CD14-positive monocyte (primary cell): ENCODE measurements at regions not wholly inside any gene's neighbourhood (a gene's known extent, or its start where the extent isn't known, plus 50 kb on each side); places are given as distances from the start of the nearest gene placed in this dataset.

Experiments
- DNase-seq, 3 donors: peaks; one replicate each; pipeline ENCODE4 v3.0.0-alpha.2; 2011 to 2022
- H2AFZ ChIP-seq: 2 replicates; pipeline ENCODE4 v1.6.0; 2012; ENCODE audit warnings: mild to moderate bottlenecking, low read depth, low read length, inconsistent platforms; ENCODE audit not compliant: insufficient read depth, poor library complexity, severe bottlenecking
- H3K27ac ChIP-seq, 2 donors: 1 replicate in 1 of 2; 2 replicates in 1 of 2; pipeline ENCODE4 v1.5.1; 2012 to 2013; ENCODE audit warnings: low read length in 2 of 2, control low read depth in 1 of 2, inconsistent platforms in 1 of 2, low read depth in 1 of 2, mild to moderate bottlenecking in 1 of 2
- H3K27me3 ChIP-seq, 2 donors: one replicate each; pipeline versions ENCODE4 v1.6.0 to v1.6.1; 2011 to 2013; ENCODE audit warnings: low read length in 2 of 2; ENCODE audit not compliant: control insufficient read depth in 2 of 2, insufficient read depth in 2 of 2
- H3K36me3 ChIP-seq, 2 donors: replicated peaks in 1 of 2; 1 replicate in 1 of 2; 2 replicates in 1 of 2; pipeline versions ENCODE4 v1.5.1 to v1.6.1; 2012 to 2013; ENCODE audit warnings: low read length in 2 of 2, control low read depth in 1 of 2, inconsistent platforms in 1 of 2, mild to moderate bottlenecking in 1 of 2; ENCODE audit not compliant: insufficient read depth in 2 of 2, control insufficient read depth in 1 of 2
- H3K4me1 ChIP-seq, 2 donors: 1 replicate in 1 of 2; 2 replicates in 1 of 2; pipeline versions ENCODE4 v1.5.1 to v1.6.1; 2012 to 2013; ENCODE audit warnings: low read length in 2 of 2, control low read depth in 1 of 2, inconsistent platforms in 1 of 2, mild to moderate bottlenecking in 1 of 2, moderate library complexity in 1 of 2; ENCODE audit not compliant: insufficient read depth in 2 of 2, control insufficient read depth in 1 of 2
- H3K4me2 ChIP-seq: replicated peaks from 2 replicates; pipeline ENCODE3; 2012; ENCODE audit warnings: low read length, moderate library complexity, mild to moderate bottlenecking; ENCODE audit not compliant: poor library complexity, severe bottlenecking; ENCODE audit errors: extremely low read depth
- H3K4me3 ChIP-seq, 3 experiments: fragments of 200-600 bp in 1 of 3; sonication (generic) in 1 of 3; replicated peaks in 1 of 3; 1 replicate in 2 of 3; 2 replicates in 1 of 3; pipeline ENCODE4 v1.5.1; 2011 to 2013; ENCODE audit warnings: low read length in 3 of 3, mild to moderate bottlenecking in 3 of 3, control low read depth in 2 of 3, low read depth in 2 of 3, inconsistent platforms in 1 of 3, moderate library complexity in 1 of 3
- H3K79me2 ChIP-seq: 2 replicates; pipeline ENCODE4 v1.6.0; 2012; ENCODE audit warnings: mild to moderate bottlenecking, control low read depth, inconsistent platforms, low read length, moderate library complexity; ENCODE audit not compliant: insufficient read depth
- H3K9ac ChIP-seq: 2 replicates; pipeline ENCODE4 v1.6.0; 2017; ENCODE audit warnings: low read length, mild to moderate bottlenecking; ENCODE audit not compliant: insufficient read depth, poor library complexity, severe bottlenecking
- H3K9me3 ChIP-seq, 2 donors: replicated peaks in 1 of 2; 1 replicate in 1 of 2; 2 replicates in 1 of 2; pipeline versions ENCODE4 v1.5.1 to v1.6.1; 2012 to 2013; ENCODE audit warnings: low read length in 2 of 2, control low read depth in 1 of 2; ENCODE audit not compliant: control insufficient read depth in 1 of 2, insufficient read depth in 1 of 2
- H4K20me1 ChIP-seq: 2 replicates; pipeline ENCODE4 v1.6.0; 2012; ENCODE audit warnings: mild to moderate bottlenecking, low read length, control low read depth, moderate library complexity; ENCODE audit not compliant: insufficient read depth
- H3K27ac Mint-ChIP-seq, 7 donors: one replicate each; pipeline ENCODE4 v1.8.0; 2020; ENCODE audit warnings: mild to moderate bottlenecking in 7 of 7, mixed read lengths in 7 of 7, moderate library complexity in 6 of 7, inconsistent platforms in 2 of 7
- H3K27me3 Mint-ChIP-seq, 3 donors: one replicate each; pipeline ENCODE4 v1.8.0; 2021 to 2022; ENCODE audit warnings: low read depth in 3 of 3, mild to moderate bottlenecking in 3 of 3, mixed read lengths in 3 of 3, moderate library complexity in 3 of 3, inconsistent platforms in 1 of 3
- H3K36me3 Mint-ChIP-seq, 2 donors: one replicate each; pipeline ENCODE4 v1.8.0; 2020; ENCODE audit warnings: mixed read lengths in 2 of 2, inconsistent platforms in 1 of 2, mild to moderate bottlenecking in 1 of 2
- H3K4me1 Mint-ChIP-seq: one replicate; pipeline ENCODE4 v1.8.0; 2020; ENCODE audit warnings: mild to moderate bottlenecking, mixed read lengths
- H3K4me3 Mint-ChIP-seq, 2 donors: one replicate each; pipeline ENCODE4 v1.8.0; 2020; ENCODE audit warnings: mild to moderate bottlenecking in 2 of 2, mixed read lengths in 2 of 2, moderate library complexity in 1 of 2
- H3K9me3 Mint-ChIP-seq, 7 donors: one replicate each; pipeline ENCODE4 v1.8.0; 2020 to 2022; ENCODE audit warnings: mixed read lengths in 7 of 7, mild to moderate bottlenecking in 6 of 7, moderate library complexity in 6 of 7, inconsistent platforms in 2 of 7
- CTCF ChIP-seq: fragments of 200-600 bp; IDR thresholded peaks from one replicate; pipeline ENCODE4 v1.8.0; 2022; ENCODE audit warnings: antibody characterized with exemption, mild to moderate bottlenecking
- WGBS: methylation state at CpG from one replicate; pipeline ENCODE4 v1.1.5; 2013; ENCODE audit warnings: missing lambda C conversion rate; ENCODE audit not compliant: insufficient coverage; 5-methylcytosine and 5-hydroxymethylcytosine counted together
- intact Hi-C, 2 donors: fragments of 100-400 bp; cut with micrococcal nuclease; formaldehyde crosslinking; loops; one replicate each; pipeline versions ENCODE4 v1.15.0 to v1.15.1; 2023

GRCh38 chr12:13680916-13681315 is 300.5 kb downstream of the GRIN2B start:
- Mint-ChIP-seq H3K4me1 (no peaks in the 10 kb centered on the region), H3K36me3 (no peaks in the 10 kb centered on the region), H3K27ac (no peak overlapping the region), H3K9me3 (peaks cover 0 to 5% (median 1%) of the 10 kb centered on the region in 7 donors), H3K27me3 (peaks cover 0 to 3% (median 2%) of the 10 kb centered on the region in 3 donors), H3K4me3 (no peak overlapping the region)
- 60% methylated on average over 1 of the region's 4 CpGs for WGBS
- no peak overlapping the region for H3K9ac ChIP-seq
- no peak overlapping the region for H3K4me3 ChIP-seq
- no peaks in the 10 kb centered on the region for H3K9me3 ChIP-seq
- no peak overlapping the region for H2AFZ ChIP-seq
- no peak overlapping the region for H3K4me2 ChIP-seq
- H4K20me1 ChIP-seq: no peaks in the 10 kb centered on the region
- H3K79me2 ChIP-seq: no peaks in the 10 kb centered on the region
- intact Hi-C loops: no loop called here
- no peak for TF ChIP-seq CTCF
- no peak overlapping the region for H3K27ac ChIP-seq
- no peaks in the 10 kb centered on the region for H3K27me3 ChIP-seq
- DNase-seq: no peak
- H3K36me3 ChIP-seq: no peaks in the 10 kb centered on the region
- H3K4me1 ChIP-seq: no peaks in the 10 kb centered on the region

GRCh38 chr12:13676880-13677279 is 304.5 kb downstream of the GRIN2B start:
- H3K4me2 ChIP-seq: no peak overlapping the region
- H3K9ac ChIP-seq: no peak overlapping the region
- intact Hi-C loops: no loop called here
- H3K9me3 ChIP-seq: no peaks in the 10 kb centered on the region
- H3K4me3 ChIP-seq: no peak overlapping the region
- H3K4me3 Mint-ChIP-seq: peak overlapping the region in 1 of 2 donors; percentile 18
- H3K79me2 ChIP-seq: no peaks in the 10 kb centered on the region
- no peak for TF ChIP-seq CTCF
- H3K27me3 ChIP-seq: no peaks in the 10 kb centered on the region
- H3K36me3 Mint-ChIP-seq: no peaks in the 10 kb centered on the region
- no peak for DNase-seq
- no CpG with 5 or more reads among the region's 1 CpG for WGBS
- H2AFZ ChIP-seq: no peak overlapping the region
- peaks cover 0 to 3% (median 2%) of the 10 kb centered on the region in 3 donors for H3K27me3 Mint-ChIP-seq
- no peak overlapping the region for H3K27ac Mint-ChIP-seq
- no peaks in the 10 kb centered on the region for H4K20me1 ChIP-seq
- H3K36me3 ChIP-seq: no peaks in the 10 kb centered on the region
- no peaks in the 10 kb centered on the region for H3K4me1 ChIP-seq
- H3K27ac ChIP-seq: no peak overlapping the region
- H3K4me1 Mint-ChIP-seq: no peaks in the 10 kb centered on the region
- H3K9me3 Mint-ChIP-seq: peaks cover 0 to 5% (median 2%) of the 10 kb centered on the region in 7 donors
